SK-N-SH (cell line): ENCODE measurements at regions not wholly inside any gene's neighbourhood (a gene's known extent, or its start where the extent isn't known, plus 50 kb on each side); places are given as distances from the start of the nearest gene placed in this dataset.

ENCODE experiments used
- CTCF ChIA-PET: fragments of 300-600, 350-600 bp; formaldehyde crosslinking; extraction: SDS; loops from one replicate; lab custom pipeline; 2021; lab: Yijun Ruan, JAX
- POLR2A ChIA-PET: fragments of 350-600 bp; sonication (Branson Sonifier 250); formaldehyde crosslinking; extraction: SDS; loops from one replicate; lab custom pipeline; 2020; ENCODE audit warnings: antibody characterized with exemption, inconsistent platforms; lab: Yijun Ruan, JAX
- DNase-seq: peaks from one replicate; pipeline ENCODE4 v3.0.0; 2012
- H2AFZ ChIP-seq: fragments of 200-600 bp; sonication (generic); 2 replicates; pipeline ENCODE4 v1.8.1; 2016; ENCODE audit warnings: antibody characterized with exemption, mild to moderate bottlenecking, low read depth
- H3F3A ChIP-seq: fragments of 200-600 bp; sonication (generic); replicated peaks from 2 replicates; pipeline ENCODE3; 2016; ENCODE audit warnings: antibody characterized with exemption, mild to moderate bottlenecking; ENCODE audit not compliant: insufficient read depth
- H3K27ac ChIP-seq, 2 experiments: fragments of 200-500 bp in 1 of 2; fragments of 200-600 bp in 1 of 2; sonication (Bioruptor generic) in 1 of 2; sonication (generic), shearing (Covaris generic) in 1 of 2; 2 replicates each; pipeline versions ENCODE4 v1.5.1 to v1.6.1; 2014 to 2016; ENCODE audit warnings: low read depth in 2 of 2, inconsistent platforms in 1 of 2, low read length in 1 of 2, mild to moderate bottlenecking in 1 of 2, mixed read lengths in 1 of 2
- H3K27me3 ChIP-seq: fragments of 200-600 bp; sonication (generic), shearing (Covaris generic); 2 replicates; pipeline ENCODE4 v1.6.1; 2016; ENCODE audit warnings: mixed run types; ENCODE audit not compliant: insufficient read depth
- H3K36me3 ChIP-seq, 2 experiments: fragments of 200-500 bp in 1 of 2; fragments of 200-600 bp in 1 of 2; sonication (Bioruptor generic) in 1 of 2; sonication (generic) in 1 of 2; replicated peaks in 1 of 2; 2 replicates each; pipeline versions ENCODE3 to v1.5.1; 2014 to 2016; ENCODE audit warnings: low read length in 1 of 2, mild to moderate bottlenecking in 1 of 2; ENCODE audit not compliant: insufficient read depth in 2 of 2, control insufficient read depth in 1 of 2
- H3K4me1 ChIP-seq, 2 experiments: fragments of 200-500 bp in 1 of 2; fragments of 200-600 bp in 1 of 2; sonication (Bioruptor generic) in 1 of 2; sonication (generic), shearing (Covaris generic) in 1 of 2; 2 replicates each; pipeline versions ENCODE4 v1.5.1 to v1.6.1; 2014 to 2016; ENCODE audit warnings: low read depth in 1 of 2, low read length in 1 of 2, mixed run types in 1 of 2; ENCODE audit not compliant: insufficient read depth in 2 of 2, control insufficient read depth in 1 of 2
- H3K4me2 ChIP-seq: fragments of 200-600 bp; sonication (generic), shearing (Covaris generic); 2 replicates; pipeline ENCODE4 v1.6.1; 2017; ENCODE audit warnings: mixed run types
- H3K4me3 ChIP-seq, 2 experiments: fragments of 200-500 bp in 1 of 2; fragments of 200-600 bp in 1 of 2; sonication (Bioruptor generic) in 1 of 2; sonication (generic), shearing (Covaris generic) in 1 of 2; 2 replicates each; pipeline versions ENCODE4 v1.5.1 to v1.8.1; 2014 to 2016; ENCODE audit warnings: low read depth in 2 of 2, inconsistent platforms in 1 of 2, low read length in 1 of 2, mild to moderate bottlenecking in 1 of 2, mixed read lengths in 1 of 2, moderate library complexity in 1 of 2
- H3K79me2 ChIP-seq: fragments of 200-600 bp; sonication (generic); 2 replicates; pipeline ENCODE4 v1.8.1; 2017; ENCODE audit warnings: mild to moderate bottlenecking; ENCODE audit not compliant: insufficient read depth
- H3K9ac ChIP-seq: fragments of 200-600 bp; sonication (generic); 2 replicates; pipeline ENCODE4 v1.6.1; 2017; ENCODE audit warnings: mixed run types
- H3K9me2 ChIP-seq: fragments of 200-600 bp; sonication (generic); 2 replicates; pipeline ENCODE4 v1.6.1; 2017; ENCODE audit warnings: mixed run types
- H3K9me3 ChIP-seq: fragments of 200-600 bp; sonication (generic); 2 replicates; pipeline ENCODE4 v1.6.1; 2017; ENCODE audit warnings: mixed run types, mild to moderate bottlenecking, moderate library complexity
- H4K20me1 ChIP-seq: fragments of 200-600 bp; sonication (generic); 2 replicates; pipeline ENCODE4 v1.6.1; 2017; ENCODE audit warnings: mild to moderate bottlenecking, mixed run types; ENCODE audit not compliant: insufficient read depth
- CTCF ChIP-seq: fragments of 200-600 bp; sonication (generic); IDR thresholded peaks from 2 replicates; pipeline ENCODE4 v1.6.1; 2017; ENCODE audit warnings: antibody characterized with exemption, mild to moderate bottlenecking, moderate library complexity
- ELF1 ChIP-seq: IDR thresholded peaks from 2 replicates; pipeline ENCODE4 v1.4.0; 2012
- GABPA ChIP-seq: IDR thresholded peaks from 2 replicates; pipeline ENCODE4 v1.4.0; 2012; ENCODE audit warnings: low read depth, mild to moderate bottlenecking
- GATA2 ChIP-seq: sonication (generic); formaldehyde crosslinking; IDR thresholded peaks from 2 replicates; pipeline ENCODE4 v1.5.0; 2020; ENCODE audit warnings: mild to moderate bottlenecking, missing genetic modification reagents
- NRF1 ChIP-seq: IDR thresholded peaks from 2 replicates; pipeline ENCODE4 v1.6.1; 2012; ENCODE audit warnings: low read depth, mild to moderate bottlenecking, low read length
- RAD21 ChIP-seq: IDR thresholded peaks from 2 replicates; pipeline ENCODE4 v1.6.1; 2012; ENCODE audit warnings: mild to moderate bottlenecking, low read length
- RFX5 ChIP-seq: IDR thresholded peaks from 2 replicates; pipeline ENCODE4 v1.6.1; 2012; ENCODE audit warnings: mild to moderate bottlenecking, improper control_type of control experiment, low read length
- SIN3A ChIP-seq: IDR thresholded peaks from 2 replicates; pipeline ENCODE4 v1.6.1; 2012; ENCODE audit warnings: low read depth, mild to moderate bottlenecking, low read length, moderate library complexity, borderline replicate concordance
- TAF1 ChIP-seq: IDR thresholded peaks from 2 replicates; pipeline ENCODE4 v1.6.1; 2012; ENCODE audit warnings: low read depth, mild to moderate bottlenecking, low read length, moderate library complexity, borderline replicate concordance
- USF2 ChIP-seq: fragments of 150-350 bp; IDR thresholded peaks from 2 replicates; pipeline ENCODE4 v1.6.1; 2017; ENCODE audit warnings: antibody characterized with exemption, low read length, low read depth, borderline replicate concordance
- WGBS: methylation state at CpG from one replicate; pipeline ENCODE4 v1.1.6; 2017; ENCODE audit warnings: low lambda C conversion rate; 5-methylcytosine and 5-hydroxymethylcytosine counted together
- TF ChIP-seq, protein P1 (sequence below): IDR thresholded peaks from 2 replicates; pipeline ENCODE4 v1.4.0; 2012; ENCODE audit warnings: low read depth, borderline replicate concordance
- TF ChIP-seq, protein P2 (sequence below): IDR thresholded peaks from 2 replicates; pipeline ENCODE4 v1.6.1; 2012; ENCODE audit warnings: mild to moderate bottlenecking, low read depth, low read length, moderate library complexity

GRCh38 chr14:105818712-105819005 is 292.3 kb downstream of the TMEM121 start (continued):
- TF ChIP-seq CTCF (no peak), GATA2 (CRISPR knock-in tag) (no peak), USF2 (no peak), ELF1 (no peak), RAD21 (no peak)

DNA sequence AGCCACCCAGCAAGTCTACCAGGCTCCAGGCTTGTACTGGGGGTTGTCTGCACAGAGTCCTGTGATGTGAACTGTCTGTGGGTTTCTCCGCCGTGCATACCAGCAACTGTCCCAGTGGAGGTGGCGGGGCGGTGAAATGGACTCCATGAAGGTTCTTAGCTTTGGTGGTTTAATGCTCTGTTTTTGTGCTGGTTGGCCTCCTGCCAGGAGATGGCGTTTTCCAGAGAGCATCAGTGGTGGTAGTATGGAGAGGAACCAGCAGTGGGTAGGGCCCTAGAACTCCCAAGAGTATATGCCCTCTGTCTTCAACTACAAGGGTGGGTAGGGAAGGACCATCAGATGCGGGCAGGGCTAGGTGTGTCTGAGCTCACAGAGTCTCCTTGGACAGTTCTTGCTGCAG is 303.8 kb downstream of the TMEM121 start:
- H3K79me2 ChIP-seq = no peaks in the 10 kb centered on the region
- TF ChIP-seq GABPA (no peak), RFX5 (no peak), TAF1 (no peak), NRF1 (no peak), SIN3A (no peak)
- TF ChIP-seq, protein P1, sequence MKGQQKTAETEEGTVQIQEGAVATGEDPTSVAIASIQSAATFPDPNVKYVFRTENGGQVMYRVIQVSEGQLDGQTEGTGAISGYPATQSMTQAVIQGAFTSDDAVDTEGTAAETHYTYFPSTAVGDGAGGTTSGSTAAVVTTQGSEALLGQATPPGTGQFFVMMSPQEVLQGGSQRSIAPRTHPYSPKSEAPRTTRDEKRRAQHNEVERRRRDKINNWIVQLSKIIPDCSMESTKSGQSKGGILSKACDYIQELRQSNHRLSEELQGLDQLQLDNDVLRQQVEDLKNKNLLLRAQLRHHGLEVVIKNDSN = no peak
- TF ChIP-seq, protein P2, sequence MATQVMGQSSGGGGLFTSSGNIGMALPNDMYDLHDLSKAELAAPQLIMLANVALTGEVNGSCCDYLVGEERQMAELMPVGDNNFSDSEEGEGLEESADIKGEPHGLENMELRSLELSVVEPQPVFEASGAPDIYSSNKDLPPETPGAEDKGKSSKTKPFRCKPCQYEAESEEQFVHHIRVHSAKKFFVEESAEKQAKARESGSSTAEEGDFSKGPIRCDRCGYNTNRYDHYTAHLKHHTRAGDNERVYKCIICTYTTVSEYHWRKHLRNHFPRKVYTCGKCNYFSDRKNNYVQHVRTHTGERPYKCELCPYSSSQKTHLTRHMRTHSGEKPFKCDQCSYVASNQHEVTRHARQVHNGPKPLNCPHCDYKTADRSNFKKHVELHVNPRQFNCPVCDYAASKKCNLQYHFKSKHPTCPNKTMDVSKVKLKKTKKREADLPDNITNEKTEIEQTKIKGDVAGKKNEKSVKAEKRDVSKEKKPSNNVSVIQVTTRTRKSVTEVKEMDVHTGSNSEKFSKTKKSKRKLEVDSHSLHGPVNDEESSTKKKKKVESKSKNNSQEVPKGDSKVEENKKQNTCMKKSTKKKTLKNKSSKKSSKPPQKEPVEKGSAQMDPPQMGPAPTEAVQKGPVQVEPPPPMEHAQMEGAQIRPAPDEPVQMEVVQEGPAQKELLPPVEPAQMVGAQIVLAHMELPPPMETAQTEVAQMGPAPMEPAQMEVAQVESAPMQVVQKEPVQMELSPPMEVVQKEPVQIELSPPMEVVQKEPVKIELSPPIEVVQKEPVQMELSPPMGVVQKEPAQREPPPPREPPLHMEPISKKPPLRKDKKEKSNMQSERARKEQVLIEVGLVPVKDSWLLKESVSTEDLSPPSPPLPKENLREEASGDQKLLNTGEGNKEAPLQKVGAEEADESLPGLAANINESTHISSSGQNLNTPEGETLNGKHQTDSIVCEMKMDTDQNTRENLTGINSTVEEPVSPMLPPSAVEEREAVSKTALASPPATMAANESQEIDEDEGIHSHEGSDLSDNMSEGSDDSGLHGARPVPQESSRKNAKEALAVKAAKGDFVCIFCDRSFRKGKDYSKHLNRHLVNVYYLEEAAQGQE = no peak
- TF ChIP-seq, all 33 proteins: peak for 0
- Histone ChIP-seq H3K9ac (no peak overlapping the region), H3K9me2 (no peaks in the 10 kb centered on the region), H2AFZ (no peak overlapping the region), H3K27ac (no peak overlapping the region), H3K27me3 (no peaks in the 10 kb centered on the region), H3K4me1 (no peaks in the 10 kb centered on the region), H3K4me2 (no peak overlapping the region), H3K9me3 (no peaks in the 10 kb centered on the region), H3K36me3 (no peaks in the 10 kb centered on the region), H4K20me1 (no peaks in the 10 kb centered on the region), H3K4me3 (no peak overlapping the region), H3F3A (no peaks in the 10 kb centered on the region)
- ChIA-PET POLR2A (no interaction called here), CTCF (interaction anchor here (0.6 kb wide), 1 partner anchor 40 kb away, joined by 5 read pairs; no protein-coding TSS in a partner anchor)
- no peak for DNase-seq
- WGBS = 46% methylated on average over 5 of the region's 6 CpGs
